Endothelial cell of umbilical vein (primary cell): ENCODE measurements at regions not wholly inside any gene's neighbourhood (a gene's known extent, or its start where the extent isn't known, plus 50 kb on each side); places are given as distances from the start of the nearest gene placed in this dataset.

Experiments
- BruUV-seq: library from RNA; stranded (reverse); fragments of 400-500 nt; replicated peaks from 2 replicates; lab custom pipeline; 2021; lab: Mats Ljungman, UMichigan
- CTCF ChIA-PET: fragments of 300-600, 350-600 bp; sonication (Branson Sonifier 250); formaldehyde crosslinking; loops from one replicate; lab custom pipeline; 2021; ENCODE audit warnings: antibody characterized with exemption, inconsistent platforms; lab: Charles Lee
- POLR2A ChIA-PET: fragments of 300-600, 350-600 bp; sonication (Branson Sonifier 250); formaldehyde crosslinking; loops from one replicate; lab custom pipeline; 2021; ENCODE audit warnings: antibody characterized with exemption, inconsistent platforms; lab: Charles Lee
- DNase-seq: peaks from one replicate; pipeline ENCODE4 v3.0.0-alpha.2; 2011; ENCODE audit warnings: low read depth, low spot score
- FAIRE-seq: peaks from 2 replicates; lab custom pipeline; 2011; peaks lifted over from hg19 to GRCh38; lab: Jason Lieb, UNC
- H2AFZ ChIP-seq: 2 replicates; pipeline ENCODE4 v1.6.0; 2012; ENCODE audit warnings: low read depth, low read length, control low read depth, inconsistent platforms
- H3K27ac ChIP-seq: 2 replicates; pipeline ENCODE4 v1.5.1; 2011; ENCODE audit warnings: low read depth, mild to moderate bottlenecking, control low read depth, low read length, moderate library complexity; ENCODE audit not compliant: insufficient read depth
- H3K27me3 ChIP-seq, 2 experiments: 2 replicates each; pipeline versions ENCODE4 v1.6.0 to v1.6.1; 2011; ENCODE audit warnings: low read length in 2 of 2, mixed read lengths in 1 of 2; ENCODE audit not compliant: control insufficient read depth in 2 of 2, insufficient read depth in 2 of 2
- H3K36me3 ChIP-seq, 2 experiments: 2 replicates in 1 of 2; 3 replicates in 1 of 2; pipeline ENCODE4 v1.5.1; 2011; ENCODE audit warnings: low read length in 2 of 2, mild to moderate bottlenecking in 1 of 2, moderate library complexity in 1 of 2; ENCODE audit not compliant: control insufficient read depth in 2 of 2, insufficient read depth in 2 of 2; ENCODE audit errors: extremely low read depth in 1 of 2
- H3K4me1 ChIP-seq: 3 replicates; pipeline ENCODE4 v1.5.1; 2011; ENCODE audit warnings: mild to moderate bottlenecking, low read length; ENCODE audit not compliant: control insufficient read depth, insufficient read depth; ENCODE audit errors: extremely low read depth
- H3K4me2 ChIP-seq: 2 replicates; pipeline ENCODE4 v1.6.1; 2011; ENCODE audit warnings: low read length, control low read depth, mixed read lengths; ENCODE audit not compliant: insufficient read depth
- H3K4me3 ChIP-seq, 3 experiments: fragments of 200-600 bp in 1 of 3; sonication (generic), shearing (Covaris generic) in 1 of 3; replicated peaks in 1 of 3; 2 replicates each; pipeline ENCODE4 v1.5.1; 2011 to 2016; ENCODE audit warnings: control low read depth in 3 of 3, low read length in 3 of 3, mild to moderate bottlenecking in 2 of 3, inconsistent platforms in 1 of 3, low read depth in 1 of 3, moderate library complexity in 1 of 3; ENCODE audit not compliant: insufficient read depth in 1 of 3
- H3K79me2 ChIP-seq: 2 replicates; pipeline ENCODE4 v1.6.0; 2012; ENCODE audit warnings: low read length, inconsistent platforms; ENCODE audit not compliant: control insufficient read depth, insufficient read depth
- H3K9ac ChIP-seq: replicated peaks from 2 replicates; pipeline ENCODE3; 2011; ENCODE audit warnings: low read length, control low read depth; ENCODE audit not compliant: insufficient read depth; ENCODE audit errors: extremely low read depth
- H3K9me1 ChIP-seq: replicated peaks from 3 replicates; pipeline ENCODE4 v1.6.0; 2011; ENCODE audit warnings: mild to moderate bottlenecking, low read length; ENCODE audit not compliant: control insufficient read depth, insufficient read depth; ENCODE audit errors: extremely low read depth
- H3K9me3 ChIP-seq: replicated peaks from 2 replicates; pipeline ENCODE4 v1.5.1; 2012; ENCODE audit warnings: low read length, inconsistent platforms; ENCODE audit not compliant: control insufficient read depth, insufficient read depth
- H4K20me1 ChIP-seq: replicated peaks from 2 replicates; pipeline ENCODE3; 2011; ENCODE audit warnings: mild to moderate bottlenecking, low read length; ENCODE audit not compliant: control insufficient read depth, insufficient read depth; ENCODE audit errors: extremely low read depth
- CTCF ChIP-seq, 2 donors: IDR thresholded peaks; 1 replicate in 1 of 2; 2 replicates in 1 of 2; pipeline ENCODE4 v1.5.1; 2011; ENCODE audit warnings: low read length in 2 of 2, mild to moderate bottlenecking in 2 of 2, moderate library complexity in 2 of 2, control low read depth in 1 of 2, inconsistent platforms in 1 of 2, low read depth in 1 of 2; ENCODE audit not compliant: insufficient read depth in 1 of 2; ENCODE audit errors: extremely low read depth in 1 of 2
- EZH2 ChIP-seq: IDR thresholded peaks from 2 replicates; pipeline ENCODE4 v1.6.1; 2012; ENCODE audit warnings: borderline replicate concordance, low read depth, mild to moderate bottlenecking, moderate library complexity, low read length, inconsistent platforms; ENCODE audit not compliant: severe bottlenecking
- FOS ChIP-seq: IDR thresholded peaks from 2 replicates; pipeline ENCODE4 v1.6.1; 2011; ENCODE audit warnings: mild to moderate bottlenecking, low read length, moderate library complexity, borderline replicate concordance; ENCODE audit not compliant: insufficient read depth
- GATA2 ChIP-seq: IDR thresholded peaks from 2 replicates; pipeline ENCODE4 v1.7.0; 2011; ENCODE audit warnings: low read depth, mild to moderate bottlenecking, moderate library complexity, mixed read lengths, low read length; ENCODE audit not compliant: insufficient read length, insufficient read depth
- JUN ChIP-seq: IDR thresholded peaks from 2 replicates; pipeline ENCODE4 v1.6.1; 2011; ENCODE audit warnings: borderline replicate concordance, low read depth; ENCODE audit not compliant: insufficient read length, insufficient read depth
- MAX ChIP-seq: IDR thresholded peaks from 2 replicates; pipeline ENCODE4 v1.6.1; 2011; ENCODE audit not compliant: insufficient read depth, insufficient read length
- MYC ChIP-seq: IDR thresholded peaks from one replicate; pipeline ENCODE4 v1.6.1; 2011; ENCODE audit warnings: mild to moderate bottlenecking, low read depth, low read length
- POLR2A ChIP-seq: IDR thresholded peaks from 2 replicates; pipeline ENCODE4 v1.6.1; 2012; ENCODE audit warnings: low read depth, mild to moderate bottlenecking, control low read depth, low read length
- POLR2AphosphoS5 ChIP-seq: IDR thresholded peaks from 2 replicates; pipeline ENCODE4 v1.6.1; 2012; ENCODE audit warnings: low read depth, mild to moderate bottlenecking, control low read depth, low read length, moderate library complexity; ENCODE audit not compliant: insufficient read depth
- dilution Hi-C: fragments of 300-500 bp; cut with MboI; formaldehyde crosslinking; loops from one replicate; pipeline ENCODE4 v1.15.0; 2019; ENCODE audit warnings: low sequenced_read_pairs; ENCODE audit not compliant: extremely low pct_ligation_motif_present
- intact Hi-C: fragments of 100-400 bp; cut with micrococcal nuclease; formaldehyde crosslinking; loops from one replicate; pipeline ENCODE4 v1.10.0; 2022

- POLR2A ChIA-PET, result no interaction called here
- TF ChIP-seq FOS (no peak), MAX (no peak), GATA2 (no peak), MYC (no peak), JUN (no peak), POLR2AphosphoS5 (no peak), CTCF (IDR thresholded peaks at IDR 0.05; ENCODE audit: extremely low read depth in 1 of 2, insufficient read depth in 1 of 2, low read depth in 1 of 2, low read length in 2 of 2) (no peak), POLR2A (no peak), EZH2 (no peak)
- no peaks in the 10 kb centered on the region for H3K4me1 ChIP-seq
- H3K4me2 ChIP-seq, result no peak overlapping the region
- FAIRE-seq (no peak), DNase-seq (peak; percentile 26)
- H3K9me1 ChIP-seq, result no peaks in the 10 kb centered on the region
- no peaks in the 10 kb centered on the region for H3K9me3 ChIP-seq
- H4K20me1 ChIP-seq, result no peaks in the 10 kb centered on the region
- peak overlapping the region; percentile 23 for H2AFZ ChIP-seq
- CTCF ChIA-PET, result no interaction called here
- H3K36me3 ChIP-seq, result no peaks in the 10 kb centered on the region
- intact Hi-C loops, result no loop called here
- BruUV-seq, result no TSS peak
- H3K79me2 ChIP-seq, result no peaks in the 10 kb centered on the region
- dilution Hi-C loops, result no loop called here
- H3K27ac ChIP-seq, result no peak overlapping the region
- no peak overlapping the region for H3K4me3 ChIP-seq
- no peak overlapping the region for H3K9ac ChIP-seq
- H3K27me3 ChIP-seq, result peaks cover 0 to 2% of the 10 kb centered on the region in 2 experiments
Observed at GRCh38 chr1:58401991-58402390, 144.5 kb downstream of the OMA1 start.
